ENCODE measurements at regions not wholly inside any gene's neighbourhood (a gene's known extent, or its start where the extent isn't known, plus 50 kb on each side); places are given as distances from the start of the nearest gene placed in this dataset.

DNA sequence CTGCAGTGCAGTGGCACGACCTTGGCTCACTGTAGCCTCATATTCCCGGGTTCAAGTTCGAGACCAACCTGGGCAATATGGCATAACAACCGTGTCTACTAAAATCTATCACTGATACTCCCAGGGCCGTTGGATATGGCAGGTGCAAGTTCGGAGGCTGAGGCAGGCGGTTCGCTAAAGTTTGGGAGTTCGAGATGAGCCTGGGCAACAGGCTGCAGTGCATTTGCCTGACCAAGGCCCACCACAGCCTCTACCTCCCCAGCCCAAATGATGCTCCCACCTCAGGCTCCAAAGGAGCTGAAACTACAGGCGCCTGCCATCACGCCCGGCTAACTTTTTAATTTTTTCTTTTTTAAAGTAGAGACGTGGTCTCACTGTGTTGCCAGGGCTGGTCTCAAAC lies 177.1 kb upstream of the ALG10B start:
- DNase-seq (ENCODE audit: low read depth): no peak

- DNase-seq (ENCODE audit: low read depth): no peak
These were observed 175.3 kb upstream of the ALG10B start for GRCh38 chr12:38141239-38141638.

DNA sequence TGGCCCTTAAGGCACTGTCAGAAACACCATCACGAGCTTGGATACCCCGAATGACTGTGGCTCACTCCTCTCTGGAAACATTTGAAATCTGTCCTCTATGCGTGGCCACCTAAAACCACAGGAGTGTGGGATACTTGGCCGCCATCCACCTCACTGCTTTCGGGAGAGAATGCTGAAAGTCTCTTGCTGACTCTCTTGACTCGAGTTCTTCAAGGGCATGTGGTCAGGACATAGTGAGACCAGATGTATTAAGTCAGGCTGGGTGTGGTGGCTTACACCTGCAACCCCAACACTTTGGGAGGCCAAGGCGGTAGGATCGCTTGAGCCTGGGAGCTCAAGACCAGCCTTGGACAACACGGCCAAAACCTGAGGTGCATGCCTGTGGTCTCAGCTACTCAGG lies 174.7 kb upstream of the ALG10B start:
- no peak for DNase-seq (ENCODE audit: low read depth)

- no peak for DNase-seq (ENCODE audit: low read depth)
These were observed 173.6 kb upstream of the ALG10B start for GRCh38 chr12:38142974-38143373.

DNA sequence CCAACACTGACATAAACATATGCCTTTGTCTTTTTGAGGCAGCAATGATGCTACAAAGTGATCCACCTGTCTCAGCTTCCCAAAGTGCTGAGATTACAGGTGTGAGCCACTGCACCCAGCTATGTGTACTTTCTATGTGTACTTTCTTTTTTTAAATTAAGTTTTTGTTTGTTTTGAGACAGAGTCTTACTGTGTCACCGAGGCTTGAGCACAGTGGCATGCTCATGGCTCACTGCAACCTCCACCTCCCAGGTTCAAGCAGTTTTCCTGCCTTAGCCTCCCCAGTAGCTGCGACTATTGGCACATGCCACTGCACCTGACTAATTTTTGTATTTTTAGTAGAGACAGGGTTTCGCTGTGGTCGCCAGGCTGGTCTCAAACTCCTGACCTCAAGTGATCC lies 172.5 kb upstream of the ALG10B start:
- DNase-seq (ENCODE audit: low read depth): no peak

GRCh38 chr12:38144601-38145436 lies 171.8 kb upstream of the ALG10B start:
- no peak for DNase-seq (ENCODE audit: low read depth)

DNA sequence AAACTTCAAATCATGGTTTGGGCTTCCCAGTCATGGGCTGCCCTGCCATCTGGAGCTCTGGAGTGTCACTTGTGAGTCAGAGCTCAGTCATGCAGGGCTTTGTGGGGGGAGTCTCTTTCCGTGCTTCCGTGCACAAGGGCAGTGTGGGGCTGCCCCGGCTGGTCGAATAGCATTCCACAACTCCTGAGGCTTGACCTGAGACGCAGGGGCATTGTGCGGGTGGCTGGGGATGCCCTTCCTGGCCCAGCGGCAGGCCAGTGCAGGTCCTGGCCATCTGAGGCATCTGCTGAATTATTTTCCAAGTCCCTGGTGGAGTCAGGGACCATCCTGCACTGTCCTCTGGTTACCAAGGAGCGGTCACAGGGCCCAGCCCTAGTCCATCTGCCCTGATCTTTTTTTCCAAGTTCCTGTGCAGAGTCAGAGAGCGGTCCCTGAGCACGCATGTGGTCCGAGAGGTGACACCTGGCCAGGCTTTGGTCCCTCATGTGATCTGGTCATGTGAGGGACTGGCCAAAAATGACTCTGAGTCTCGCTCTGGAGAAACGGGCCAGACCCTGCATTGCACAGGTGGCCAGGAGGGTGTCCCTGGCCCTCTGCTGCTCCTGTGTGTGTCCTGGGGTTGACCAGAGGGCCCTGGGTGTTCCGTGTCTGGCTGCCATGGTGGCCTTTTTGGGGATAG lies 167.0 kb upstream of the ALG10B start:
- no peak for DNase-seq (ENCODE audit: low read depth)

DNA sequence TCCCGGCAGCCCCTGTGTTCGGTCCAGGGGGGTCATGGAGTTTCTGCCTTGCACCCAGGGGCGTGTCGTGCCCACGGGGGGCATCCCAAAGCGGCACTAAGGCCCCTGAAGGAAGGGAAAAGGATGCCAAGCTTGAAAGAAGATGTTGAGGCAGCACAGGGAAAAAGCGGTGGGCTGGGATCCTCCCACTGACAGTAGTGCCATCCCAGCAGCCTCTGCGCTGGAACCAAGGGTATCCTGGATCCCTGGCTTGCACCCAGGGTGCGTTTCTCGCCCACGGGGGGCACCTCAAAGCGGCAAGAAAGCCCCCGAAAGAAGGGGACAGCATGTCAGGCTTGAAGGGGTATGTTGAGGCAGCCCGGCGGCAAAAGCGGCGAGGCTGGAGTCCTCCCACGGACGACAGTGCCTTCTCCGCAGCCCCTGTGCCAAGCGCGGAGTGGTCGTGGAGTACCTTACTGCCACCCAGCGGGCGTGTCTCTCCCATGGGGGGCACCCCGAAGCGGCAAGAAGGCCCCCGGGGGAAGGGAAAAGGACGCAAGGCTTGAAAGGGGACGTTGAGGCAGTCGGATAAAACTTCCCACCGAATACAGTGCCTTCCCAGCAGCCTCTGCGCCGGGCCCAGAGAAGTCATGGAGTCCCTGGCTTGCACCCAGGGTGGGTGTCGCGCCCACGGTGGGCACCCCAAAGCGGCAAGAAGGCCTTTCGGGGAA lies 164.4 kb upstream of the ALG10B start:
- no peak for DNase-seq (ENCODE audit: low read depth)

- no peak for DNase-seq (ENCODE audit: low read depth)
These were observed 163.5 kb upstream of the ALG10B start for GRCh38 chr12:38152816-38153736.

- DNase-seq (ENCODE audit: low read depth): no peak
These were observed 162.9 kb upstream of the ALG10B start for GRCh38 chr12:38153737-38154061.

GRCh38 chr12:38154096-38155019 lies 162.2 kb upstream of the ALG10B start:
- no peak for DNase-seq (ENCODE audit: low read depth)

GRCh38 chr12:38155020-38155395 lies 161.6 kb upstream of the ALG10B start:
- no peak for DNase-seq (ENCODE audit: low read depth)

DNA sequence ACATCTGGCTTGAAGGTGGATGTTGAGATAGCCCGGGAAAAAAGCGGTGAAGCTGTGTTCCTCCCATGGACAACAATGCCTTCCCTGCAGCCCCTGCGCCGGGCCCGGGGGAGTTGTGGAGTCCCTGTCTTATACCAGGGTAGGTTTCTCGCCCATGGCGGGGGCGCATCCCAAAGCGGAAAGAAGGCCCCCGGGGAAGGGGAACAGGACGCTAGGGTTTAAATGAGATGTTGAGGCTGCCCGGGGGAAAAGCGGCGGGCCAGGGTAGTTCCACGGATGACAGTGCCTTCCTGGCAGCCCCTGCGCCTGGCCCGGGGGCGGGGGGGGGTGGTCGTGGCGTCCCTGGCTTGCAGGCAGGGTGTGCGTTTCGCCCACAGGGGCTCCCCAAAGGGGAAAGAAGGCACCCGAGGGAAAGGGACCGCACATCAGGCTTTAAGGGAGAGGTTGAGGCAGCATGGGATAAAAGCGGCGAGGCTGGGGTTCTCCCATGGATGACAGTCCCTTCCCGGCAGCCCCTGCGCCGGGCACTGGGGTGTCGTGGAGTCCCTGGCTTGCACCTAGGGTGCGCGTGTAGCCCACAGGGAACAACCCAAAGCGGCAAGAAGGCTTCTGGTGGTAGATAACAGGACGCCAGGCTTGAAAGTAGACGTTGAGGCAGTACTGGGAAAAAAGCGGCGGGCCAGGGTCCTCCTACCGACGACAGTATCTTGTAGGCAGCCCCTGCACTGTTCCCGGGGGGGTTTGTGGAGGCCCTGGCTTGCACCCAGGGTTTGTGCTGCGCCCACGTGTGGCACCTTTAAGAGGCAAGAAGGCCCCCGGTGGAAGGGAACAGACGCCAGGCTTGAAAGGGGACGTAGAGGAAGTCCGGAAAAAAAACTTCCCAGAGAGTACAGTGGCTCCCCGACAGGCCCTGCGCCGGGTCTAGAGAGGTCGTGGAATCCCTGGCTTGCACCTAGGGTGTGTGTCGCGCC lies 160.8 kb upstream of the ALG10B start:
- no peak for DNase-seq (ENCODE audit: low read depth)

GRCh38 chr12:38156497-38157245 lies 159.9 kb upstream of the ALG10B start:
- DNase-seq (ENCODE audit: low read depth): no peak

DNA sequence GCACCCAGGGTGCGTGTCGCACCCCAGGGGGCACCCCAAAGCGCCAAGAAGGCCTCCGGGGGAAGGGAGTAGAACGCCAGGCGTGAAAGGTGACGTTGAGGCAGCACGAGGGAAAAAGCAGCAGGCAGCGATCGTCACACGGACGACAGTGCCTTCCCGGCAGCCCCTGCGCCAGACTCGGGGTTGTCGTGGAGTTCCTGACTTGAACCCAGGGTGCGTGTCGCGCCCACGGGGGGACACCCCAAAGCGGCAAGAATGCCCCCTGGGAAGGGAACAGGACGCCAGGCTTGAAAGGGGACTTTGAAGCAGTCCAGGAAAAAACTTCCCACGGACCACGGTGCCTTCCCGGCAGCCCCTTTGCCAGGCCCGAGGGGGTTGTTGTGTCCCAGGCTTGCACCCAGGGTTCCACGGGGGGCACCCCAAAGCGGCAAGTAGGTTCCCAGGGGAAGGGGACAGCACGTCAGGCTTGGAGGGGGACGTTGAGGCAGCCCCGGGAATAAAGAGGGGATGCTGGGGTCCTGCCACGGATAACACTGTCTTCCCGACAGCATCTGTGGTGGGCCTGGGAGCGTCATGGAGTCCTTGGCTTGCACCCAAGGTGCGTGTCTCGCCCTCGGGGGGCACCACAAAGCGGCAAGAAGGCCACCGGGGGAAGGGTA lies 159.2 kb upstream of the ALG10B start:
- no peak for DNase-seq (ENCODE audit: low read depth)

DNA sequence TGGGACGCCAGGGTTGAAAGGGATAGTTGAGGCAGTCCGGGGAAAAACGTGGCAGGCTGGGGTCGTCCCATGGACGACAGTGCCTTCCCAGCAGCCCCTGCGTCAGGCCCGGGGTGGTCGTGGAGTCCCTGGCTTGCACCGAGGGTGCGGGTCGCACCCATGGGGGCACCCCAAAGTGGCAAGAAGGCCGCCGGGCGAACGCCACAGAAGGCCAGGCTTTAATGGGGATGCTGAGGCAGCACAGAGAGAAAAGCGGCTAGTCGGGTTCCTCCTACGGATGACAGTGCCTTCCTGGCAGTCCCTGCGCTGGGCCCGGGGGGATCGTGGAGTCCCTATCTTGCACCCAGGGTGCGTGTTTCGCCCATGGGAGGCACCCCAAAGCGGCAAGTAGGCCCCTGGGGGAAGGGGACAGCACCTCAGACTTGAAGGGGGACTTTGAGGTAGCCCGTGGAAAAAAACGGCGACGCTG lies 158.6 kb upstream of the ALG10B start:
- no peak for DNase-seq (ENCODE audit: low read depth)

DNA sequence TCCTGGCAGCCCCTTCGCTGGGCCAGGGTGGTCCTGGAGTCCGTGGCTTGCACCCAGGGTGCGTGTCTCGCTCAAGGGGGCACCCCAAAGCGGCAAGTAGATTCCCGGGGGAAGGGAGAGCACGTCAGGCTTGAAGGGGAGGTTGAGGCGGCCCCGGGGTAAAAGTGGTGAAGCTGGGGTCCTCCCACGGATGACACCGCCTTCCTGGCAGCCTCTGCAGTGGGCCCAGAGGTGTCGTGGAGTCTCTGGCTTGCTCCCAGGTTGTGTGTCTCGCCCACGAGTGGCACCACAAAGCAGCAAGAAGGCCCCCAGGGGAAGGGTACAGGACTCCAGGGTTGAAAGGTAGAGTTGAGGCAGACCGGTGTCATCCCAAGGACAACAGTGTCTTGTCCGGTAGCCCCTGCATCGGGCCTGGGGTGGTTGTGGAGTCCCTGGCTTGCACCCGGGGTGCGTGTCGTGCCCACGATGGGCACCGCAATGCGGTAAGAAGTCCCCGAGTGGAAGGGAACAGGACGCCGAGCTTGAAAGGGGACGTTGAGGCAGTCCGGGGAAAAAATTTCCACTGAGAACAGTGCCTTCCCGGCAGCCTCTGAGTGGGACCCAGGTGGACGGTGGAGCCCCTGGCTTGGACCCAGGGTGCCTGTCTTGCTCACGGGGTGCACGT lies 158.0 kb upstream of the ALG10B start:
- no peak for DNase-seq (ENCODE audit: low read depth)

DNA sequence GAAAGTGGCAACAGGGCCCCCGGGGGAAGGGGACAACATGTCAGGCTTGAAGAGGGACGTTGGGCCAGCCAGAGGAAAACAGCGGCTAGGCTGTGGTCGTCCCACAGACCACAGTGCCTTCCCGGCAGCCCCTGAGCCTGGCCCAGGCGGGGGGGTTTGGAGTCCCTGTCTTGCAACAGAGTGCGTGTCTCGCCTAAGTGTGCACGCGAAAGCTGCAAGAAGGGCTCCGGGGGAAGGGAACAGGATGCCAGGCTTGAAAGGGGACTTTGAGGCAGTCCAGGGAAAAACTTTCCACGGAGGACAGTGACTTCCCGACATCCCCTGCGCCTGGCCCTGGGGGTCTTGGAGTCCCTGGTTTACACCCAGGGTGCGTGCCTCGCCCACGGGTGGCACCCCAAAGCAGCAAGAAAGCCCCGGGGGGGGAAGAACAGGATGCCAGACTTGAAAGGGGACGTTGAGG lies 157.5 kb upstream of the ALG10B start:
- no peak for DNase-seq (ENCODE audit: low read depth)

Measured in stimulated activated CD8-positive, alpha-beta memory T cell treated with anti-CD3 and anti-CD28 coated beads, Interleukin-15, amount 100 ng/mL, for 24 hours (primary cell).